ENCODE measurements at regions not wholly inside any gene's neighbourhood (a gene's known extent, or its start where the extent isn't known, plus 50 kb on each side); places are given as distances from the start of the nearest gene placed in this dataset.

- TF ChIP-seq CTCF (IDR thresholded peaks at IDR 0.05) = no peak
- TF ChIP-seq POLR2AphosphoS5 (IDR thresholded peaks at IDR 0.05) = no peak
- TF ChIP-seq EP300 (IDR thresholded peaks at IDR 0.05) = no peak
- TF ChIP-seq POLR2A (IDR thresholded peaks at IDR 0.05) = no peak
Observed at GRCh38 chrX:125762954-125763353, 403.1 kb downstream of the DCAF12L2 start.
